Stomach (tissue), 8 donors: ENCODE measurements at regions not wholly inside any gene's neighbourhood (a gene's known extent, or its start where the extent isn't known, plus 50 kb on each side); places are given as distances from the start of the nearest gene placed in this dataset.
A peak's percentile ranks its signal among the peaks of the same experiment; 100 is the strongest.

Source experiments
- DNase-seq, 2 donors: peaks; one replicate each; pipeline versions ENCODE4 v3.0.0 to v3.0.0-alpha.2; 2013 to 2019
- H3K27ac ChIP-seq, 5 donors: fragments of 200-600 bp in 4 of 5; sonication (generic) in 4 of 5; one replicate each; pipeline ENCODE4 v1.5.1; 2013 to 2019; ENCODE audit warnings: mild to moderate bottlenecking in 1 of 5, moderate library complexity in 1 of 5
- H3K27me3 ChIP-seq, 3 donors: fragments of 200-600 bp; sonication (generic); one replicate each; pipeline ENCODE4 v1.5.1; 2017 to 2019; ENCODE audit warnings: mixed run types in 1 of 3
- H3K36me3 ChIP-seq, 4 donors: fragments of 200-600 bp; sonication (generic); 1 replicate in 3 of 4; 2 replicates in 1 of 4; pipeline ENCODE4 v1.5.1; 2016 to 2019
- H3K4me1 ChIP-seq, 4 donors: fragments of 200-600 bp; sonication (generic); one replicate each; pipeline ENCODE4 v1.5.1; 2016 to 2019
- H3K4me3 ChIP-seq, 4 donors: fragments of 200-600 bp; sonication (generic) in 3 of 4; one replicate each; pipeline ENCODE4 v1.5.1; 2016 to 2019; ENCODE audit warnings: mild to moderate bottlenecking in 1 of 4
- H3K9me3 ChIP-seq, 4 donors: fragments of 200-600 bp; sonication (generic); one replicate each; pipeline ENCODE4 v1.5.1; 2016 to 2019
- CTCF ChIP-seq, 7 experiments: fragments of 450-650 bp in 4 of 7; fragments of 200-600 bp in 3 of 7; sonication (generic) in 3 of 7; IDR thresholded peaks; one replicate each; pipeline ENCODE4 v1.5.1; 2016 to 2019; ENCODE audit warnings: antibody characterized with exemption in 7 of 7, control low read depth in 2 of 7, mild to moderate bottlenecking in 1 of 7
- EP300 ChIP-seq: sonication (generic); formaldehyde crosslinking; IDR thresholded peaks from one replicate; pipeline ENCODE4 v1.6.1; 2017; ENCODE audit warnings: antibody characterized with exemption
- POLR2A ChIP-seq, 4 donors: fragments of 450-650 bp; IDR thresholded peaks; one replicate each; pipeline ENCODE4 v1.6.1; 2016; ENCODE audit warnings: antibody characterized with exemption in 4 of 4, control low read depth in 2 of 4, mild to moderate bottlenecking in 1 of 4, moderate library complexity in 1 of 4
- POLR2AphosphoS5 ChIP-seq, 3 donors: sonication (generic); formaldehyde crosslinking; IDR thresholded peaks; one replicate each; pipeline ENCODE4 v1.6.1; 2016; ENCODE audit warnings: antibody characterized with exemption in 3 of 3
- WGBS, 5 donors: extraction: QIAGEN DNeasy Blood & Tissue Kit in 3 of 5; methylation state at CpG; one replicate each; pipeline versions ENCODE4 v1.1.5 to v1.1.7; 2013 to 2018; 5-methylcytosine and 5-hydroxymethylcytosine counted together
- intact Hi-C: fragments of 100-400 bp; cut with DNase I; formaldehyde crosslinking; loops from one replicate; pipeline ENCODE4 v1.15.1; 2023; ENCODE audit warnings: low total_unique reads
- donor health status: healthy with polysubstance abuse.
- donor health status: Bipolar disorder and iron deficiency.
- donor health status: healthy.

- TF ChIP-seq POLR2AphosphoS5 (IDR thresholded peaks at IDR 0.05), result no peak
- TF ChIP-seq POLR2A (IDR thresholded peaks at IDR 0.05), result no peak
- no peak for TF ChIP-seq CTCF (IDR thresholded peaks at IDR 0.05)
- no peak for TF ChIP-seq EP300
- Histone ChIP-seq H3K4me1 (no peaks in the 10 kb centered on the region), H3K4me3 (no peak overlapping the region), H3K27me3 (no peaks in the 10 kb centered on the region), H3K27ac (no peak overlapping the region), H3K9me3 (no peaks in the 10 kb centered on the region), H3K36me3 (no peaks in the 10 kb centered on the region)
- intact Hi-C loops, result no loop called here
- 57 to 67% (median 61%) methylated on average over 4 of the region's 4 CpGs for WGBS, 5 donors
- DNase-seq, result no peak
These were observed 116.1 kb downstream of the GPR37 start for GRCh38 chr7:124649397-124650014.

GRCh38 chr7:124647630-124648306, 117.8 kb downstream of the GPR37 start:
- Histone ChIP-seq H3K27me3 (no peaks in the 10 kb centered on the region), H3K4me3 (no peak overlapping the region), H3K9me3 (no peaks in the 10 kb centered on the region), H3K4me1 (no peaks in the 10 kb centered on the region), H3K27ac (no peak overlapping the region), H3K36me3 (no peaks in the 10 kb centered on the region)
- DNase-seq, result no peak
- TF ChIP-seq EP300 (no peak), CTCF (IDR thresholded peaks at IDR 0.05) (no peak), POLR2AphosphoS5 (IDR thresholded peaks at IDR 0.05) (no peak), POLR2A (IDR thresholded peaks at IDR 0.05) (no peak)
- intact Hi-C loops, result no loop called here

GRCh38 chr7:124645704-124646103, 119.9 kb downstream of the GPR37 start:
- DNase-seq, result no peak
- 84 to 96% (median 91%) methylated on average over 5 of the region's 5 CpGs for WGBS, 5 donors
- TF ChIP-seq POLR2AphosphoS5 (IDR thresholded peaks at IDR 0.05), result no peak
- no peak for TF ChIP-seq CTCF (IDR thresholded peaks at IDR 0.05)
- no peak for TF ChIP-seq EP300
- TF ChIP-seq POLR2A (IDR thresholded peaks at IDR 0.05), result no peak
- Histone ChIP-seq H3K27ac (no peak overlapping the region), H3K4me1 (no peaks in the 10 kb centered on the region), H3K27me3 (no peaks in the 10 kb centered on the region), H3K4me3 (no peak overlapping the region), H3K9me3 (no peaks in the 10 kb centered on the region), H3K36me3 (no peaks in the 10 kb centered on the region)
- intact Hi-C loops, result no loop called here

- H3K9me3 ChIP-seq, result no peaks in the 10 kb centered on the region
- peak in 1 of 2 donors; percentile 7 for DNase-seq
- TF ChIP-seq POLR2A (IDR thresholded peaks at IDR 0.05) (no peak), CTCF (IDR thresholded peaks at IDR 0.05) (no peak), EP300 (no peak), POLR2AphosphoS5 (IDR thresholded peaks at IDR 0.05) (no peak)
- H3K4me3 ChIP-seq, result no peak overlapping the region
- intact Hi-C loops, result no loop called here
- H3K27ac ChIP-seq, result no peak overlapping the region
- H3K36me3 ChIP-seq, result no peaks in the 10 kb centered on the region
- no peaks in the 10 kb centered on the region for H3K27me3 ChIP-seq
- H3K4me1 ChIP-seq, result no peaks in the 10 kb centered on the region
These were observed 122.2 kb downstream of the GPR37 start for GRCh38 chr7:124643311-124643811.
